SH-SY5Y (cell line): ENCODE measurements at regions not wholly inside any gene's neighbourhood (a gene's known extent, or its start where the extent isn't known, plus 50 kb on each side); places are given as distances from the start of the nearest gene placed in this dataset.

ENCODE experiments used
- GATA2 ChIP-seq: IDR thresholded peaks from 2 replicates; pipeline ENCODE4 v1.6.1; 2011; ENCODE audit warnings: mild to moderate bottlenecking, low read depth, low read length
- GATA3 ChIP-seq: IDR thresholded peaks from 2 replicates; pipeline ENCODE4 v1.6.1; 2011; ENCODE audit warnings: low read depth, mild to moderate bottlenecking, low read length, moderate library complexity

DNA sequence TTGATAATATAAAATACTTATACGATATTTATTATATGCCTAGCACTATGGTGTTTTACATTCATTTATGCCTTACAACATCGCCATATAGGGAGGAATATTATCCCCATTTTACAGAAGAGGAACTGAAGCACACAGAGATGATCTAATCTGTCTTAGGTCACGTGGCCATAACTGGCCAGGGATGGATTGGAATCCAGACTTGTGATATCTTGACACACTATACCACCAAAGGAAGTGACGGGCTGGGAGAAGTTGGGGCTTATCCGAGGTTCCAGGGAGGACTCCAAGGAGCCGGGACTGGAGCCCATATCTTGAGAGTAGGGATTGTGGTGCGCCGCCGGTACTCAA, 129.8 kb downstream of the TMEM174 start:
- TF ChIP-seq GATA3 (no peak), GATA2 (no peak)

- no peak for TF ChIP-seq GATA3
- no peak for TF ChIP-seq GATA2
These were observed 128.4 kb downstream of the TMEM174 start for GRCh38 chr5:73301208-73301901.

- TF ChIP-seq GATA3 (no peak), GATA2 (no peak)
These were observed 127.6 kb downstream of the TMEM174 start for GRCh38 chr5:73300337-73301207.

DNA sequence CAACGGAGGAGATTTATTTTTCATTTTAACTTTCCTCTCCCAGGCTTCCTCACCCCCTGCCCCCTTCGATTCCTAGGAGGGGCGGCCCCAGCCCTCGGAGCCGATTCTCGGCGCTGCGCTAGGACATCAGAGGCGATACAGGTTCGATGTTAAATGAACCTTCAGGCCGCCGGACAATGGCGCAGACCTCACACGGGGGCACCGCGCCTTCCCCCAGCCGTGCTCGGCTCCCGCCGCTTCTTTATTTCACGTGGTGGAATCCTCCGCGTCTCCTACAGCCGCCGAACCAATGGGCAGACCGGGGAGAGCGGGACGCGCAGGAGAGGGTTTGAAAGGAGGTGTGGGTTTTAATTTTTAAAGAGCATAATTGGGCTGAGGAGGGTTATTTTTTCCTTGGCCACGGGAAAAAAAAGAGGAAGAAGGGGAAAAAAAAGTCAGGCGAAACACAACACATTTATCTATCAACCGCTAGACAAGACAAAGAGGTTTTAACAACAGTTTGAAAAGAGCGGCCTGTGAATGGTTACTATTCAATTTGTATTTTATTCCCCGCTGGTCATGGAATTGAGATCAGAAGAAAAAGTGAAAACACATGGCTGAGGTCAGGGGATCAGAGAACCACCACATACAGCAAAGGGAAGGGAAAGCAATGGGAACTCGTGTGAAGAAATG, 126.8 kb downstream of the TMEM174 start:
- TF ChIP-seq GATA2: no peak

DNA sequence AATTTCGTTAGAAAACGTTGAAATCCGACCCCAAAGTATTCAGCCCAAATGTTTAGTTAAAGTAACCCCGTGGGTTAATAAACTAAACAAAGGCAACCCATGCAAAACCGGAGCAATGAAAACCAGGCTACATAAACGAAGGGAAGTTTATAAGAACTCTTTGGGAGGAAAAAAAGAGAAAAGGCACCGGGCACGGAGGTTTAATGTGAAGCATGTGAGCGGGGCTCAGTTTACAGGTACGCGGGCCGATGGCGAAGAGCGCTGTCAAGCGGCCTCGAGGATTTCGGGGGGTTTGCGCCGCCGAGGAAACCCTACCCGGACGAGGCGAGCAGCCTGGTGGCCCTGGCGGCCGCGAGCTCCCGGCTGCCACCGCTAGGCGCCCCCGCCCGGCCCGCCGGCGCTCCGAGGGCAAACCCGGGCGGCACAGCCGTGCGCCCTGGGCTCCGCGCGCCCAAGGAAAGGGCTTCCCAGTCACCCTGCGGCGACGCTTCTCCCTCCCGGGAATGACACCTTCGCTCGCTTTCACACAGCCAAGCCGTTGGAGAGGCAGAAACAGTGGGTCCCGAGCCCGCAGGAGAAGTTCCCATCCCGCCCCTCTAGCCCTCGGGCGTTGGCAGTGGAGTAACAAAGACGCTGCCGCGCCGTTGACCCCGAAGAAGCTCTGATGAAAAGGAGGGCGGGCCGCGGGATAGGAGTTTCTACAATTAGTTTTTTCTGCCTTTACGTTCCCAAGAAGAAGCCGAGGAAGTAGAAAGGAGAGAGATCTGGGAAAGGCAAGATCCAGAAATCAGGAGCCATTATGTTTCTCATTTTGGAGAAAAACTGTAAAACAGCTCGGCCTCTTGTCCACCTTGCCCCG, 126.0 kb downstream of the TMEM174 start:
- TF ChIP-seq GATA2 (no peak), GATA3 (no peak)

DNA sequence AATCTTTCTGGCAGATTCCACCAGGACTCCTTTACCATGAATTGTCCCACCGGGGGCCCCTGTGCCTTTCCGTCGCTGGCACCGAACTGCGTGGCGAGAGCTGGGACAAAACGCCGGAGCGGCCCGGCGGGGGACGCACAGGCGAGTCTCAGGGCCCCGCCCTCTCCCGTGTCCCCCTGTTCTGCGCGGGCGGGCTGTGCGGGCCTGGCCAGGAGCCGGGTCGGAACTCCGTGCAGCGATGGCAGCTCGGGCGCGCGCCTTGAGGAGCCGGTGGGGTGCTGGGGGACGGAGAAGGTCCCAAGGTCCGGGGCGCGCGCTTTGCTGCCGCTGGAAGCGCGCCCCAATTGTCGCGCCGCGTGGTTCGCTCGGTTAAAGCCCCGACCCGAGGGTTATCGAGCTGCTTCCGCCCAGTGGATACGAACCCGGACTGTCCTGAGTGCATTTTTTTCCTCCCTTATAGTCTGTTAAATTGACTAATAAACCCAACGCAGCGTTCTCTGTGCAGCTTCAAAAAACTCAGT, 125.3 kb downstream of the TMEM174 start:
- TF ChIP-seq GATA2 (no peak), GATA3 (no peak)

GRCh38 chr5:73297430-73297829, 124.4 kb downstream of the TMEM174 start:
- TF ChIP-seq GATA3 (no peak), GATA2 (no peak)

- TF ChIP-seq GATA2: no peak
- TF ChIP-seq GATA3: no peak
These were observed 123.8 kb downstream of the TMEM174 start for GRCh38 chr5:73296772-73297171.

- TF ChIP-seq GATA2 (no peak), GATA3 (no peak)
These were observed 122.9 kb downstream of the TMEM174 start for GRCh38 chr5:73295921-73296320.

GRCh38 chr5:73295447-73295846, 122.5 kb downstream of the TMEM174 start:
- no peak for TF ChIP-seq GATA2
- TF ChIP-seq GATA3: no peak

- no peak for TF ChIP-seq GATA3
- no peak for TF ChIP-seq GATA2
These were observed 119.9 kb downstream of the TMEM174 start for GRCh38 chr5:73292816-73293459.

- TF ChIP-seq GATA2 (no peak), GATA3 (no peak)
These were observed 118.9 kb downstream of the TMEM174 start for GRCh38 chr5:73291873-73292272.

DNA sequence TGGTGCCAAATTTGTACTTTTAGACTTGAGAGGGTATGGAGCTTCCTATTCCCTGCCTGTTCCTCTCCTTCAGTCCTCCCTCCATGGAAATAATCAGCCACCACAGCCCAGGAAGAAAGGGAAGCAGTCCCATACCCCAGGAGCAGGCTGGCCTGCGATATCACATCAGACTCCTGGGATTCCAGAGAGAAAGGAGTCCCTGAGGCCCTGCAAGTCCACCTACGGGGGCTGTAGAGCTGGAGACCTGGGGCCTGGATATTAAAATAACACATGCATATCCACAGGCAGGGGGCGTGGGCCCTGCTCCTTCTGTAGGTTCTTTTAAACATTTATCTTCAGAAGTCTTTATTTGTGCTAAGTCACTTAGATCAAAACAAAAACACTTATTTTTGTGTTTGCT, 117.2 kb downstream of the TMEM174 start:
- TF ChIP-seq GATA3: no peak
- no peak for TF ChIP-seq GATA2
